ENCODE measurements at regions not wholly inside any gene's neighbourhood (a gene's known extent, or its start where the extent isn't known, plus 50 kb on each side); places are given as distances from the start of the nearest gene placed in this dataset.

- TF ChIP-seq CREB5 (CRISPR knock-in tag; IDR thresholded peaks at IDR 0.05; ENCODE audit: low read depth) = no peak
- no peak for TF ChIP-seq ZFP3 (CRISPR knock-in tag; IDR thresholded peaks at IDR 0.05)
- no peak for ATAC-seq
Measured at GRCh38 chr7:41005374-41005901, 697.5 kb downstream of the INHBA start.

- no peak for TF ChIP-seq OSR1 (CRISPR knock-in tag; IDR thresholded peaks at IDR 0.05)
- no peak for ATAC-seq
Measured at GRCh38 chr7:41003977-41004376, 698.9 kb downstream of the INHBA start.

- ATAC-seq = no peak
- TF ChIP-seq ISL1 (CRISPR knock-in tag; IDR thresholded peaks at IDR 0.05) (peak; percentile 76), GLIS3 (CRISPR knock-in tag; IDR thresholded peaks at IDR 0.05) (no peak)
Measured at GRCh38 chr7:41003611-41003940, 699.3 kb downstream of the INHBA start.

- ATAC-seq = peak; percentile 50; the same call in 1 of the 3 replicates
- TF ChIP-seq BACH2 (CRISPR knock-in tag; IDR thresholded peaks at IDR 0.05; ENCODE audit: borderline replicate concordance) = no peak
- no peak for TF ChIP-seq TOX (CRISPR knock-in tag; IDR thresholded peaks at IDR 0.05; ENCODE audit: borderline replicate concordance)
Measured at GRCh38 chr7:41002741-41003610, 699.9 kb downstream of the INHBA start.

GRCh38 chr7:41000042-41000441, 702.8 kb downstream of the INHBA start:
- TF ChIP-seq TCF4 (CRISPR knock-in tag; IDR thresholded peaks at IDR 0.05; ENCODE audit: borderline replicate concordance) (no peak), CSDC2 (CRISPR knock-in tag; IDR thresholded peaks at IDR 0.05) (no peak), ZNF70 (CRISPR knock-in tag; IDR thresholded peaks at IDR 0.05) (no peak), TOX (CRISPR knock-in tag; IDR thresholded peaks at IDR 0.05; ENCODE audit: borderline replicate concordance) (no peak), ESRRG (CRISPR knock-in tag; IDR thresholded peaks at IDR 0.05) (no peak), RARB (CRISPR knock-in tag; IDR thresholded peaks at IDR 0.05) (no peak), ISL1 (CRISPR knock-in tag; IDR thresholded peaks at IDR 0.05) (no peak), ARNTL (CRISPR knock-in tag; IDR thresholded peaks at IDR 0.05; ENCODE audit: borderline replicate concordance, low read depth) (no peak), TSHZ2 (CRISPR knock-in tag; IDR thresholded peaks at IDR 0.05) (no peak), ZNF8 (CRISPR knock-in tag; IDR thresholded peaks at IDR 0.05) (no peak), PPARA (CRISPR knock-in tag; IDR thresholded peaks at IDR 0.05; ENCODE audit: borderline replicate concordance) (no peak)
- ATAC-seq = no peak

GRCh38 chr7:40996233-40996677, 706.6 kb downstream of the INHBA start:
- no peak for TF ChIP-seq ZNF8 (CRISPR knock-in tag; IDR thresholded peaks at IDR 0.05)
- TF ChIP-seq ZNF70 (CRISPR knock-in tag; IDR thresholded peaks at IDR 0.05) = no peak
- no peak for TF ChIP-seq SNAI2 (CRISPR knock-in tag; IDR thresholded peaks at IDR 0.05)
- TF ChIP-seq OSR1 (CRISPR knock-in tag; IDR thresholded peaks at IDR 0.05) = no peak
- no peak for TF ChIP-seq POU6F1 (CRISPR knock-in tag; IDR thresholded peaks at IDR 0.05; ENCODE audit: borderline replicate concordance, low read depth)
- TF ChIP-seq RARB (CRISPR knock-in tag; IDR thresholded peaks at IDR 0.05) = no peak
- no peak for TF ChIP-seq ZFP3 (CRISPR knock-in tag; IDR thresholded peaks at IDR 0.05)
- peak; percentile 78 for ATAC-seq

Data from SK-N-SH treated with all-trans-retinoic acid at 6 μM for 48 hours (cell line).